MM.1S (cell line): ENCODE measurements at regions not wholly inside any gene's neighbourhood (a gene's known extent, or its start where the extent isn't known, plus 50 kb on each side); places are given as distances from the start of the nearest gene placed in this dataset.

Source experiments
- CTCF ChIP-seq: fragments of 300-600 bp; sonication (generic); IDR thresholded peaks from 2 replicates; pipeline ENCODE4 v1.5.1; 2016; ENCODE audit warnings: antibody characterized with exemption, low read length, mixed read lengths
- EZH2 ChIP-seq: fragments of 300-600 bp; sonication (generic); optimal IDR thresholded peaks from 2 replicates; pipeline ENCODE3; 2017; ENCODE audit warnings: low read depth, mild to moderate bottlenecking, antibody characterized with exemption, low read length, mixed read lengths
- EZH2phosphoT487 ChIP-seq: fragments of 300-600 bp; sonication (generic); IDR thresholded peaks from 2 replicates; pipeline ENCODE4 v1.6.1; 2018; ENCODE audit warnings: antibody characterized with exemption, low read length

DNA sequence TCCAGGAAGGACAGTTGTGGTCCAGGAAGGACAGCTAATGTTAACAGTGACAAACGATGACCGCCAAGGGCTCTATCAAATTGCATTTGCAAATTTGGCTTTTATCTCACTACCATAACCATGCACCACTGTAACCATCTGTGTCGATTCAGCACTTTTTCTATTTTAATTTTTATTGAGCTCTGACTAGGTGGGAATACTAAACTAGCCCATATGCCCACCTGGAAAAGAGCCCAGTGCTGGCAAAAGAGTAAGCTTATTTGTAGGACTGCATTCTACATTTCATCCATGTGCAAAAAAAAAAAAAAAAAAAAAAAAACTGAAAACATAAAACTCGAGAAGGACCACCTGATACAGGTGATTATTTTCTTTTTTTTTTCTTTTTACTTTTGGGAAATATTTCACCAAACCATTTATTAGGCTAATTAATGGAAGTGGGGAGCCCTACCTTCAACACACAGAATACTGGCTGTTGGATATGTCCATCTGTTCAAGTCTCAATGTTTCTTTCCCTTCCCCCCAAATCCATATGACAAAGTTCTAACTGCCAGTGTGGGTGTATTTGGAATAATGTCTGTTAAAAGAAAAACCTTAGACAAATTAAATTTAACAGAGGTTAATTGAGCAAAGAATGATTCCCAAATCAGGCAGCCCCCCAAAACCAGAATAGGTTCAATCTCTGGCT, 99.5 kb upstream of the MXRA5 start:
- TF ChIP-seq CTCF (no peak), EZH2 (no peak), EZH2phosphoT487 (no peak)
